HepG2 (cell line): ENCODE measurements at regions not wholly inside any gene's neighbourhood (a gene's known extent, or its start where the extent isn't known, plus 50 kb on each side); places are given as distances from the start of the nearest gene placed in this dataset.

ENCODE experiments used
- ATAC-seq: fragments of 200-7000 bp; cut with Tn5 transposase; 3 replicates; pipeline ENCODE4 v1.9.1; 2020; ENCODE audit warnings: mild to moderate bottlenecking, moderate library complexity
- BruUV-seq: library from RNA; stranded (reverse); fragments of 400-500 nt; replicated peaks from 2 replicates; lab custom pipeline; 2021; lab: Mats Ljungman, UMichigan
- CTCF ChIA-PET: fragments of 300-600 bp; formaldehyde crosslinking; extraction: SDS; loops from one replicate; lab custom pipeline; 2021; ENCODE audit warnings: low total read pairs, inconsistent platforms, low intra/inter-chr PET ratio; lab: Yijun Ruan, JAX
- POLR2A ChIA-PET: fragments of 350-600 bp; sonication (Branson Sonifier 250); formaldehyde crosslinking; loops from one replicate; lab custom pipeline; 2020; ENCODE audit warnings: antibody characterized with exemption, inconsistent platforms; lab: Yijun Ruan, JAX
- DNase-seq: peaks from one replicate; pipeline ENCODE4 v3.0.0-alpha.2; 2015; ENCODE audit warnings: low spot score
- FAIRE-seq: peaks from 3 replicates; lab custom pipeline; 2011; peaks lifted over from hg19 to GRCh38; lab: Jason Lieb, UNC
- H2AFZ ChIP-seq: one replicate; pipeline ENCODE4 v1.6.1; 2011; ENCODE audit warnings: low read length, inconsistent platforms
- H3K27ac ChIP-seq: fragments of 300-600 bp; 3 replicates; pipeline ENCODE4 v1.8.0; 2011; ENCODE audit warnings: mixed run types, mild to moderate bottlenecking, mixed read lengths, low read length, inconsistent platforms; ENCODE audit not compliant: insufficient read depth; ENCODE audit errors: extremely low read length
- H3K27me3 ChIP-seq, 2 experiments: fragments of 200-600 bp in 1 of 2; 2 replicates in 1 of 2; 3 replicates in 1 of 2; pipeline versions ENCODE4 v1.6.0 to v1.8.0; 2011; ENCODE audit warnings: low read length in 2 of 2, mild to moderate bottlenecking in 2 of 2, moderate library complexity in 2 of 2, inconsistent platforms in 1 of 2; ENCODE audit not compliant: insufficient read depth in 2 of 2, control insufficient read depth in 1 of 2
- H3K36me3 ChIP-seq, 2 experiments: fragments of 200-600 bp in 1 of 2; replicated peaks in 1 of 2; 2 replicates in 1 of 2; 3 replicates in 1 of 2; pipeline versions ENCODE4 v1.5.1 to v1.8.0; 2011; ENCODE audit warnings: low read length in 2 of 2, inconsistent platforms in 1 of 2; ENCODE audit not compliant: insufficient read depth in 2 of 2, control insufficient read depth in 1 of 2
- H3K4me1 ChIP-seq: 2 replicates; pipeline ENCODE4 v1.5.1; 2012; ENCODE audit warnings: low read length, inconsistent platforms; ENCODE audit not compliant: insufficient read depth
- H3K4me2 ChIP-seq: 2 replicates; pipeline ENCODE4 v1.6.0; 2011; ENCODE audit warnings: low read depth, low read length, inconsistent platforms
- H3K4me3 ChIP-seq, 3 experiments: fragments of 200-600 bp in 1 of 3; sonication (generic), shearing (Covaris generic) in 1 of 3; replicated peaks in 1 of 3; 2 replicates each; pipeline ENCODE4 v1.5.1; 2011 to 2016; ENCODE audit warnings: low read length in 3 of 3, inconsistent platforms in 2 of 3, low read depth in 2 of 3, mild to moderate bottlenecking in 2 of 3, control low read depth in 1 of 3, mixed read lengths in 1 of 3; ENCODE audit not compliant: insufficient read depth in 1 of 3
- H3K79me2 ChIP-seq: one replicate; pipeline ENCODE4 v1.6.1; 2011; ENCODE audit warnings: low read length, inconsistent platforms; ENCODE audit not compliant: insufficient read depth
- H3K9ac ChIP-seq: 2 replicates; pipeline ENCODE4 v1.6.0; 2011; ENCODE audit warnings: mild to moderate bottlenecking, low read depth, low read length, inconsistent platforms; ENCODE audit not compliant: insufficient read depth
- H3K9me3 ChIP-seq: 2 replicates; pipeline ENCODE4 v1.5.1; 2012; ENCODE audit warnings: mild to moderate bottlenecking, low read length
- H4K20me1 ChIP-seq: 2 replicates; pipeline ENCODE4 v1.6.0; 2011; ENCODE audit warnings: inconsistent platforms, mild to moderate bottlenecking, low read length, moderate library complexity; ENCODE audit not compliant: insufficient read depth
- ATF2 ChIP-seq: sonication (generic); formaldehyde crosslinking; IDR thresholded peaks from 2 replicates; pipeline ENCODE4 v1.4.0; 2020; ENCODE audit warnings: missing genetic modification reagents
- BCL3 ChIP-seq: sonication (generic); formaldehyde crosslinking; IDR thresholded peaks from 2 replicates; pipeline ENCODE4 v1.5.1; 2020; ENCODE audit warnings: mild to moderate bottlenecking, missing genetic modification reagents, moderate library complexity
- HMGA1 ChIP-seq: sonication (generic); formaldehyde crosslinking; conservative IDR thresholded peaks from 2 replicates; pipeline ENCODE4 v1.4.0; 2020; ENCODE audit warnings: missing genetic modification reagents
- HNRNPK ChIP-seq: fragments of 200-400 bp; formaldehyde crosslinking; IDR thresholded peaks from 2 replicates; pipeline ENCODE4 v1.6.1; 2018; ENCODE audit warnings: low read length, low read depth, moderate library complexity, mild to moderate bottlenecking; ENCODE audit not compliant: poor library complexity, severe bottlenecking
- NFIB ChIP-seq: sonication (generic); formaldehyde crosslinking; IDR thresholded peaks from 2 replicates; pipeline ENCODE4 v1.9.0; 2021; ENCODE audit warnings: missing genetic modification reagents, mild to moderate bottlenecking, borderline replicate concordance
- RBFOX2 ChIP-seq: fragments of 200-400 bp; formaldehyde crosslinking; IDR thresholded peaks from 2 replicates; pipeline ENCODE4 v1.6.1; 2017; ENCODE audit warnings: low read depth, mild to moderate bottlenecking, low read length
- STAG1 ChIP-seq: sonication (generic); formaldehyde crosslinking; IDR thresholded peaks from 2 replicates; pipeline ENCODE4 v1.4.0; 2020; ENCODE audit warnings: missing genetic modification reagents
- THAP8 ChIP-seq: sonication (generic); formaldehyde crosslinking; IDR thresholded peaks from 2 replicates; pipeline ENCODE4 v1.5.1; 2020; ENCODE audit warnings: missing genetic modification reagents, mild to moderate bottlenecking, borderline replicate concordance
- ZC3H4 ChIP-seq: sonication (generic); formaldehyde crosslinking; IDR thresholded peaks from 2 replicates; pipeline ENCODE4 v1.4.0; 2020; ENCODE audit warnings: missing genetic modification reagents, borderline replicate concordance
- ZNF143 ChIP-seq: sonication (generic); formaldehyde crosslinking; IDR thresholded peaks from 2 replicates; pipeline ENCODE4 v1.4.0; 2020; ENCODE audit warnings: missing genetic modification reagents
- ZNF691 ChIP-seq: sonication (generic); formaldehyde crosslinking; IDR thresholded peaks from 2 replicates; pipeline ENCODE4 v1.4.0; 2020; ENCODE audit warnings: missing genetic modification reagents, low read depth, mild to moderate bottlenecking, borderline replicate concordance
- WGBS: methylation state at CpG from one replicate; pipeline ENCODE4 v1.1.6; 2017; ENCODE audit warnings: low lambda C conversion rate; 5-methylcytosine and 5-hydroxymethylcytosine counted together
- in situ Hi-C: cut with HindIII; loops from 2 replicates; pipeline ENCODE4 v1.10.0; 2017; ENCODE audit warnings: low pct_unique_long_range_greater_than_20kb; ENCODE audit not compliant: extremely low pct_ligation_motif_present
- intact Hi-C: fragments of 100-400 bp; cut with micrococcal nuclease; formaldehyde crosslinking; loops from one replicate; pipeline ENCODE4 v1.10.0; 2022; ENCODE audit not compliant: unreplicated experiment

GRCh38 chr10:2279711-2280110 lies 542.4 kb upstream of the ADARB2 start:
- Histone ChIP-seq H4K20me1 (no peaks in the 10 kb centered on the region), H3K36me3 (no peaks in the 10 kb centered on the region), H3K79me2 (no peaks in the 10 kb centered on the region), H3K9me3 (no peaks in the 10 kb centered on the region), H3K4me2 (no peak overlapping the region), H3K27ac (no peak overlapping the region)
- no TSS peak for BruUV-seq
- POLR2A ChIA-PET: no interaction called here
- CTCF ChIA-PET: no interaction called here
- in situ Hi-C loops: no loop called here
- FAIRE-seq: no peak
- WGBS: 25% methylated on average over 4 of the region's 4 CpGs
- TF ChIP-seq ZNF691 (no peak), HMGA1 (CRISPR knock-in tag) (no peak), ZC3H4 (CRISPR knock-in tag) (no peak), BCL3 (CRISPR knock-in tag) (no peak), NFIB (CRISPR knock-in tag) (no peak), ATF2 (CRISPR knock-in tag) (no peak), STAG1 (CRISPR knock-in tag) (no peak), ZNF143 (no peak), THAP8 (no peak), RBFOX2 (no peak), HNRNPK (no peak)
- TF ChIP-seq, all 625 proteins: peak for 0
- no peak overlapping the region for H2AFZ ChIP-seq
- no peaks in the 10 kb centered on the region for H3K4me1 ChIP-seq
- H3K4me3 ChIP-seq: no peak overlapping the region
- DNase-seq (no peak), ATAC-seq (no peak)
- H3K9ac ChIP-seq: no peak overlapping the region
- intact Hi-C loops: no loop called here
- H3K27me3 ChIP-seq: peaks cover 0 to 2% of the 10 kb centered on the region in 2 experiments; a peak in 1 of 5 replicates
